WTC11 (cell line): ENCODE measurements at regions not wholly inside any gene's neighbourhood (a gene's known extent, or its start where the extent isn't known, plus 50 kb on each side); places are given as distances from the start of the nearest gene placed in this dataset.

Source experiments
- ATF3 ChIP-seq: sonication (generic); formaldehyde crosslinking; conservative IDR thresholded peaks from 2 replicates; pipeline ENCODE4 v1.8.1; 2022; ENCODE audit warnings: mild to moderate bottlenecking, missing genetic modification reagents
- CREB1 ChIP-seq: sonication (generic); formaldehyde crosslinking; IDR thresholded peaks from 2 replicates; pipeline ENCODE4 v1.8.0; 2023; ENCODE audit warnings: mild to moderate bottlenecking, missing genetic modification reagents
- E2F5 ChIP-seq: sonication (generic); formaldehyde crosslinking; IDR thresholded peaks from 2 replicates; pipeline ENCODE4 v1.8.1; 2022; ENCODE audit warnings: mild to moderate bottlenecking, moderate library complexity, missing genetic modification reagents
- GRHL2 ChIP-seq: fragments of 250-450 bp; sonication (Bioruptor Pico); IDR thresholded peaks from 2 replicates; pipeline ENCODE4 v1.8.0; 2022; ENCODE audit warnings: mild to moderate bottlenecking, moderate library complexity; ENCODE audit not compliant: insufficient replicate concordance, severe bottlenecking
- HMGXB4 ChIP-seq: sonication (generic); formaldehyde crosslinking; IDR thresholded peaks from 2 replicates; pipeline ENCODE4 v1.8.1; 2023; ENCODE audit warnings: mild to moderate bottlenecking, moderate library complexity, missing genetic modification reagents
- TP53 ChIP-seq: sonication (generic); formaldehyde crosslinking; IDR thresholded peaks from 2 replicates; pipeline ENCODE4 v1.8.1; 2023; ENCODE audit warnings: mild to moderate bottlenecking, missing genetic modification reagents
- ZSCAN18 ChIP-seq: fragments of 250-450 bp; sonication (Bioruptor Pico); IDR thresholded peaks from 2 replicates; pipeline ENCODE4 v2.1.2; 2022; ENCODE audit warnings: mild to moderate bottlenecking, moderate library complexity
- TF ChIP-seq, protein P1 (sequence below): fragments of 200-600 bp; IDR thresholded peaks from 2 replicates; pipeline ENCODE4 v1.8.0; 2022; ENCODE audit warnings: antibody characterized with exemption

GRCh38 chr4:189592890-189593289 is 347.8 kb upstream of the FRG1 start:
- no peak for TF ChIP-seq E2F5 (CRISPR knock-in tag)
- TF ChIP-seq ZSCAN18 (CRISPR knock-in tag): no peak
- TF ChIP-seq, protein P1, sequence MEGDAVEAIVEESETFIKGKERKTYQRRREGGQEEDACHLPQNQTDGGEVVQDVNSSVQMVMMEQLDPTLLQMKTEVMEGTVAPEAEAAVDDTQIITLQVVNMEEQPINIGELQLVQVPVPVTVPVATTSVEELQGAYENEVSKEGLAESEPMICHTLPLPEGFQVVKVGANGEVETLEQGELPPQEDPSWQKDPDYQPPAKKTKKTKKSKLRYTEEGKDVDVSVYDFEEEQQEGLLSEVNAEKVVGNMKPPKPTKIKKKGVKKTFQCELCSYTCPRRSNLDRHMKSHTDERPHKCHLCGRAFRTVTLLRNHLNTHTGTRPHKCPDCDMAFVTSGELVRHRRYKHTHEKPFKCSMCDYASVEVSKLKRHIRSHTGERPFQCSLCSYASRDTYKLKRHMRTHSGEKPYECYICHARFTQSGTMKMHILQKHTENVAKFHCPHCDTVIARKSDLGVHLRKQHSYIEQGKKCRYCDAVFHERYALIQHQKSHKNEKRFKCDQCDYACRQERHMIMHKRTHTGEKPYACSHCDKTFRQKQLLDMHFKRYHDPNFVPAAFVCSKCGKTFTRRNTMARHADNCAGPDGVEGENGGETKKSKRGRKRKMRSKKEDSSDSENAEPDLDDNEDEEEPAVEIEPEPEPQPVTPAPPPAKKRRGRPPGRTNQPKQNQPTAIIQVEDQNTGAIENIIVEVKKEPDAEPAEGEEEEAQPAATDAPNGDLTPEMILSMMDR: no peak
- no peak for TF ChIP-seq TP53 (CRISPR knock-in tag)
- TF ChIP-seq CREB1 (CRISPR knock-in tag): no peak
- TF ChIP-seq ATF3 (CRISPR knock-in tag): no peak
- no peak for TF ChIP-seq GRHL2 (CRISPR knock-in tag)
- TF ChIP-seq HMGXB4 (CRISPR knock-in tag): no peak
